Lower lobe of right lung (tissue), 2 donors: ENCODE measurements at regions not wholly inside any gene's neighbourhood (a gene's known extent, or its start where the extent isn't known, plus 50 kb on each side); places are given as distances from the start of the nearest gene placed in this dataset.

Experiments used
- ATAC-seq, 2 donors: fragments of 200-7000 bp; cut with Tn5 transposase; one replicate each; pipeline ENCODE4 v1.9.1; 2020 to 2022; ENCODE audit warnings: mild to moderate bottlenecking in 2 of 2, moderate library complexity in 2 of 2
- DNase-seq: peaks from one replicate; pipeline ENCODE4 v3.0.0-alpha.2; 2020
- H3K27ac ChIP-seq: fragments of 200-600 bp; one replicate; pipeline ENCODE4 v1.8.0; 2022
- H3K27me3 ChIP-seq: fragments of 200-600 bp; one replicate; pipeline ENCODE4 v1.8.0; 2022; ENCODE audit warnings: low read depth
- H3K36me3 ChIP-seq: fragments of 200-600 bp; one replicate; pipeline ENCODE4 v1.8.0; 2022; ENCODE audit warnings: mild to moderate bottlenecking
- H3K4me1 ChIP-seq: fragments of 200-600 bp; one replicate; pipeline ENCODE4 v1.8.0; 2022
- H3K4me3 ChIP-seq: fragments of 200-600 bp; one replicate; pipeline ENCODE4 v1.8.0; 2022; ENCODE audit warnings: mild to moderate bottlenecking
- H3K9me3 ChIP-seq: fragments of 200-600 bp; one replicate; pipeline ENCODE4 v1.8.0; 2022
- CTCF ChIP-seq: fragments of 200-600 bp; IDR thresholded peaks from one replicate; pipeline ENCODE4 v1.8.0; 2022; ENCODE audit warnings: antibody characterized with exemption, mild to moderate bottlenecking
- intact Hi-C: fragments of 100-400 bp; cut with DNase I; formaldehyde crosslinking; loops from one replicate; pipeline ENCODE4 v1.11.0; 2022
- donor health status: DM: no; HTN: yes; CAD: no; lungs with severe emphysema.

- intact Hi-C loops: no loop called here
These were observed 68.1 kb downstream of the KIF4B start for GRCh38 chr5:155081618-155082017.

GRCh38 chr5:155082401-155082800 lies 68.8 kb downstream of the KIF4B start:
- intact Hi-C loops: no loop called here
- ATAC-seq (no peak), DNase-seq (no peak)
- TF ChIP-seq CTCF: no peak
- H3K27me3 ChIP-seq: no peaks in the 10 kb centered on the region
- no peak overlapping the region for H3K4me3 ChIP-seq
- H3K4me1 ChIP-seq: no peaks in the 10 kb centered on the region
- H3K27ac ChIP-seq: no peak overlapping the region
- no peaks in the 10 kb centered on the region for H3K36me3 ChIP-seq
- no peaks in the 10 kb centered on the region for H3K9me3 ChIP-seq

More at GRCh38 chr5:155081618-155082017, 68.1 kb downstream of the KIF4B start:
- no peaks in the 10 kb centered on the region for H3K4me1 ChIP-seq
- no peak overlapping the region for H3K27ac ChIP-seq
- no peaks in the 10 kb centered on the region for H3K27me3 ChIP-seq
- no peaks in the 10 kb centered on the region for H3K9me3 ChIP-seq
- no peak overlapping the region for H3K4me3 ChIP-seq
- DNase-seq: no peak
- TF ChIP-seq CTCF: no peak
- no peak for ATAC-seq
- H3K36me3 ChIP-seq: no peaks in the 10 kb centered on the region

- Histone ChIP-seq H3K27ac (no peak overlapping the region), H3K36me3 (no peaks in the 10 kb centered on the region), H3K9me3 (no peaks in the 10 kb centered on the region), H3K4me3 (no peak overlapping the region), H3K27me3 (no peaks in the 10 kb centered on the region), H3K4me1 (no peaks in the 10 kb centered on the region)
- TF ChIP-seq CTCF: no peak
- no peak for DNase-seq
- no peak for ATAC-seq
- intact Hi-C loops: no loop called here
These were observed 71.9 kb downstream of the KIF4B start for GRCh38 chr5:155085282-155085989.

GRCh38 chr5:155087036-155087435 lies 73.5 kb downstream of the KIF4B start:
- H3K27ac ChIP-seq: no peak overlapping the region
- DNase-seq (no peak), ATAC-seq (no peak)
- no peaks in the 10 kb centered on the region for H3K9me3 ChIP-seq
- H3K4me1 ChIP-seq: no peaks in the 10 kb centered on the region
- no peaks in the 10 kb centered on the region for H3K36me3 ChIP-seq
- intact Hi-C loops: no loop called here
- H3K4me3 ChIP-seq: no peak overlapping the region
- H3K27me3 ChIP-seq: no peaks in the 10 kb centered on the region
- TF ChIP-seq CTCF: no peak

GRCh38 chr5:155088811-155089210 lies 75.3 kb downstream of the KIF4B start:
- intact Hi-C loops: no loop called here
- H3K27ac ChIP-seq: no peak overlapping the region
- no peak overlapping the region for H3K4me3 ChIP-seq
- H3K27me3 ChIP-seq: no peaks in the 10 kb centered on the region
- no peaks in the 10 kb centered on the region for H3K36me3 ChIP-seq
- no peaks in the 10 kb centered on the region for H3K4me1 ChIP-seq
- H3K9me3 ChIP-seq: no peaks in the 10 kb centered on the region
- ATAC-seq (no peak), DNase-seq (no peak)
- no peak for TF ChIP-seq CTCF
